ENCODE measurements at regions not wholly inside any gene's neighbourhood (a gene's known extent, or its start where the extent isn't known, plus 50 kb on each side); places are given as distances from the start of the nearest gene placed in this dataset.

- Mint-ChIP-seq H3K4me1 (peaks cover 8% of the 10 kb centered on the region; the same call in 1 of the 3 replicates), H3K36me3 (ENCODE audit: low read depth) (peaks cover 43% of the 10 kb centered on the region), H3K27me3 (ENCODE audit: insufficient read depth, low read depth, poor library complexity) (peaks cover 7% of the 10 kb centered on the region), H3K9me3 (peaks cover 46% of the 10 kb centered on the region), H3K27ac (no peak overlapping the region), H3K4me3 (no peak overlapping the region)
- no peaks in the 10 kb centered on the region for H3F3A ChIP-seq (replicated peaks; ENCODE audit: low read depth)
- H3K79me2 ChIP-seq (replicated peaks; ENCODE audit: insufficient read depth): no peaks in the 10 kb centered on the region
- H3K27ac ChIP-seq (ENCODE audit: low read depth): no peak overlapping the region
- H3K4me2 ChIP-seq: no peak overlapping the region
- ATAC-seq (no peak), DNase-seq (ENCODE audit: low spot score) (no peak)
- H3K4me1 ChIP-seq (ENCODE audit: insufficient read depth): no peaks in the 10 kb centered on the region
- H3K27me3 ChIP-seq (ENCODE audit: insufficient read depth): no peaks in the 10 kb centered on the region
- H3K9me2 ChIP-seq (ENCODE audit: insufficient read depth): peaks cover 8% of the 10 kb centered on the region
- no peaks in the 10 kb centered on the region for H4K20me1 ChIP-seq (replicated peaks; ENCODE audit: insufficient read depth)
- H2AFZ ChIP-seq: no peak overlapping the region
- TF ChIP-seq STAT1 (IDR thresholded peaks at IDR 0.05; ENCODE audit: unreplicated experiment) (no peak), EZH2phosphoT487 (IDR thresholded peaks at IDR 0.05; ENCODE audit: unreplicated experiment) (no peak), ETS1 (IDR thresholded peaks at IDR 0.05) (no peak), CTCF (conservative IDR thresholded peaks at IDR 0.05; ENCODE audit: low read depth in 2 of 2) (no peak), ZNF331 (CRISPR knock-in tag; IDR thresholded peaks at IDR 0.05; ENCODE audit: low read depth) (no peak), NANOG (IDR thresholded peaks at IDR 0.05; ENCODE audit: borderline replicate concordance) (no peak), REST (IDR thresholded peaks at IDR 0.05; ENCODE audit: unreplicated experiment) (no peak), ZNF462 (CRISPR knock-in tag; IDR thresholded peaks at IDR 0.05) (no peak), EZH2 (IDR thresholded peaks at IDR 0.05; ENCODE audit: low read depth, unreplicated experiment) (no peak), CREB1 (CRISPR knock-in tag; IDR thresholded peaks at IDR 0.05; ENCODE audit: low read depth) (no peak), ZNF114 (CRISPR knock-in tag; IDR thresholded peaks at IDR 0.05) (no peak), JUNB (IDR thresholded peaks at IDR 0.05; ENCODE audit: unreplicated experiment) (no peak), POLR2AphosphoS5 (IDR thresholded peaks at IDR 0.05; ENCODE audit: low read depth) (no peak)
- peaks cover 7% of the 10 kb centered on the region for H3K36me3 ChIP-seq (ENCODE audit: insufficient read depth)
- no peak overlapping the region for H3K4me3 ChIP-seq
Measured at GRCh38 chr5:68915079-68915478, 178.7 kb upstream of the SLC30A5 start.

Measured in GM23338 (cell line).